Cerebellar nuclear complex (tissue), 1 donor: ENCODE measurements at regions not wholly inside any gene's neighbourhood (a gene's known extent, or its start where the extent isn't known, plus 50 kb on each side); places are given as distances from the start of the nearest gene placed in this dataset.

Experiments
- DNase-seq, 2 experiments: peaks; one replicate each; lab custom pipeline; 2025; lab: John Stamatoyannopoulos, UW

- no peak for DNase-seq
These were observed 956.5 kb downstream of the CDH11 start for GRCh38 chr16:64165368-64165767.

DNA sequence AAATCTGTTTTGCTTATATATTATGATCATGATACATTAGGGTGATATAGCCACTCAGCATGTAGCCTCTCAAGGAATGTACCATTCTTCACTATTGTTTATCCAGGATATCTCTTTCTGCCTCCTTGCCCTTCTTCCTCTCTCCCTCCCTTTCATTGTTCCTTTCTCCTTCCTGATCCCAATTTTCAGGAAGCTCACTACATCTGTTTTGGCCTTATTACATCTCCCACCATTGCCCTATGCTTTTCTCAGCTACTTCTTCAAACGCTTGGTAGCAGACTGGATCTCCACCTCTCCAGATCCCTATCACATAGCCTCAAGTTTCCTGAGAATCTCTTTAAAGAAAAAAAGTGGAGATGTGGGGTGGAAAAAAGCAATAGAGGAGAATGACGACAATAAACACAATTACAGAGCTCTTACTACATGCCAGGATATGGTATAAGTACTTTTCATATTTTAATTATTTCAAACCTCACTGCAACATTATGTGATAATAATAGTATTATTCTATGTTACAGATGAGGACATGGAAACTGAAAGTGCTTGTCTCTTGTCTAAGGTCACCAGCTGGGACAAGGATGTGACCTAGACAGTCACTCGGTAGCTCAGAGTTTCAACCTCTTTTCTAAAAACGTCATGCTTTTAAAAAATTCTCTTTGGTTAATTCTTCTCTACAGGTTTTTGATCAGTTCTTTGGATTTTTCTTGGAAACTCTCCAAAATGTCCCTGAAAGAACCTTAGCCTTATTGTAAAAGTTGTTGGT, 959.1 kb downstream of the CDH11 start:
- DNase-seq: no peak

DNA sequence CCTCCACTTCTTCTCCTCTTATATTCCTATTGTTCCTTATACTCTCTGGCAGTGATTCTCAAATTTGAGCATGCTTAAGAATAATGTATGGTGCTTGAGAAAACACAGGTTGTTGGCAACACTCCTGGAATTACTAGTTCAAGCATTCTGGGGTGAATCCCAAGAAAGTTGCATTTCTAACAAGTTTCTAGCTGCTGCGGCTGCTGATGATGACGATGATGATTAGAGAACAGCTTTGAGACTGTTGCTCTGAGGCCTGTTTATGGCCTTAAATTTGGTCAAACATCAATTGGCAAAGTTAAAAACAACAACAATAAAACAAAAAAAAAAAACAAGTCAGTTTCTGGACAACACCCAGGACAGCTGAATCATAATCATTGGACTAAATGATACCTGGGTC, 961.9 kb downstream of the CDH11 start:
- DNase-seq: no peak

- DNase-seq: no peak
These were observed 962.8 kb downstream of the CDH11 start for GRCh38 chr16:64158941-64159588.

DNA sequence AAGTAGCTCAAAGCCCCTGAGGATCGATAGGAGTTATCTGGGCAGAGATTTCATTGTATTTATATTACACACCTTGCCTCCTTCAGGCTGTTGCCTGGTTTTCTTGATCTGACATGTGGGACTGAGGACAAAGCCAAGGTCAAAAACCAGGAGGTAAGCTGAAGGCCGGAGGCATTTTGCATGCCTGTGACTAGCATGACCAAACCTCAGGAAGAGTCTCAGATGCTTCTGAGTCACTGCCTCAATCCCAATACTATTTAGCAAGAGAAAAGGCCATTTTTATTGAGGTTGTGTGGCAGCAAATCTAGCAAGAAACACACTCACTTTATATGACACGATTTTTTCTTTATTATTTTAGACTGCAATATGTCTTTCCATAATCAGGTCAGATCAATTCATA, 968.1 kb downstream of the CDH11 start:
- DNase-seq: no peak

- no peak for DNase-seq
These were observed 969.7 kb downstream of the CDH11 start for GRCh38 chr16:64151990-64152767.

- no peak for DNase-seq
These were observed 971.7 kb downstream of the CDH11 start for GRCh38 chr16:64150193-64150592.

- no peak for DNase-seq
These were observed 972.1 kb downstream of the CDH11 start for GRCh38 chr16:64149756-64150155.

DNA sequence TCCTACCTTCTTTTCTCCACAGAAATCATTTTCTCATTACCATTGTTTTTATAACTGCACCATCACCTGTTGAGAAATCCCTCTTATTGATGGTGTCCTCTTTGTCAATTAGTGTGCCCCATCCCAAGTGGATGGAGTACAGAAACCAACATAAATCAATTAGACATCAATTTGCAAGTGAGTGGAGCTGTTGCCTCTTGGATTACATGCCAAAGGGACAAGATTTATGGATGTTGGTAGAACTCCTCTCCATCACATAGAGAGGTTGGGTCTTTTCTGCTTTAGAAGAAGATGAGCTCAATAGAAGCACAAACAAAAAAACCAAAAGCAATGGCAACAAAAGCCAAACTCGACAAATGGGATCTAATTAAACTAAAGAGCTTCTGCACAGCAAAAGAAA, 973.5 kb downstream of the CDH11 start:
- DNase-seq: no peak

GRCh38 chr16:64147941-64148340, 973.9 kb downstream of the CDH11 start:
- DNase-seq: no peak

DNA sequence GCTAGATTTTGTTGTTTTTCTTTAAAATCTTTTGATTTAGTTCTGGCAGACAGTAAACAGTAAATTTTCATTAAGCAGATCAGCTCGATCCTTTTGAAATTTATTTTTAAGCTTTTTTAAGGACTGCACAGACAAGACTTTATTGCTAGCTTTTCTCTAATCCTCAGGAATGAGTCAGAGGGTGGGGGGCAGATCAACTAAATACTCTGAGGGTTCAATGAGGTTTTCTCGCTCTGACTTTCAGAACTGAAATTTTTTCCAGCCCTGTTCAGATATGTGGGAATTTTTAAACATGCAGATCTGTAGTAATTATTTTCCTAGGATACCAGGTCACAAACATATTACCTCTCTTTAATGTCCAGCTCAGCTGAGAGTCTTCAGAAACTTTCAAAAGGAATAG, 977.2 kb downstream of the CDH11 start:
- DNase-seq: no peak

DNA sequence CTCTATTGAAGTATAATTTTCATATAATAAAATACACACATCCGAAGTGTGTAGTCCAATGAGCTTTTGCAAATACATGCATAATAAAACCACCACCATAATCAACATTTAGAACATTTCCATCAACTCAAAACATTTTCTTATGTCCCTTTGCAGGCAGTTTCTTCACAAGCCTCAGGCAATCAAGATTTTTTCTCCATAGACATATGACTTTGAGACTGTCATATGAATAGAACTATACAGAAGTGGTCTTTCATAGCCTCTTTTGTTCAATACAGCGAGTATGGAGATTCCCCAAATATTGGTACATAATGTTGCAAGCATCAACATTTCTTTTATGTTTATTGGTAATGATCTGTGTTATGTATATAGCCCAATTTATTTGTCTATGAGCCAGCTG, 983.2 kb downstream of the CDH11 start:
- no peak for DNase-seq

GRCh38 chr16:64138006-64138405, 983.9 kb downstream of the CDH11 start:
- no peak for DNase-seq

- DNase-seq: no peak
These were observed 985.1 kb downstream of the CDH11 start for GRCh38 chr16:64136743-64137142.

GRCh38 chr16:64136314-64136713, 985.5 kb downstream of the CDH11 start:
- DNase-seq: no peak

GRCh38 chr16:64133366-64133765, 988.5 kb downstream of the CDH11 start:
- DNase-seq: no peak

DNA sequence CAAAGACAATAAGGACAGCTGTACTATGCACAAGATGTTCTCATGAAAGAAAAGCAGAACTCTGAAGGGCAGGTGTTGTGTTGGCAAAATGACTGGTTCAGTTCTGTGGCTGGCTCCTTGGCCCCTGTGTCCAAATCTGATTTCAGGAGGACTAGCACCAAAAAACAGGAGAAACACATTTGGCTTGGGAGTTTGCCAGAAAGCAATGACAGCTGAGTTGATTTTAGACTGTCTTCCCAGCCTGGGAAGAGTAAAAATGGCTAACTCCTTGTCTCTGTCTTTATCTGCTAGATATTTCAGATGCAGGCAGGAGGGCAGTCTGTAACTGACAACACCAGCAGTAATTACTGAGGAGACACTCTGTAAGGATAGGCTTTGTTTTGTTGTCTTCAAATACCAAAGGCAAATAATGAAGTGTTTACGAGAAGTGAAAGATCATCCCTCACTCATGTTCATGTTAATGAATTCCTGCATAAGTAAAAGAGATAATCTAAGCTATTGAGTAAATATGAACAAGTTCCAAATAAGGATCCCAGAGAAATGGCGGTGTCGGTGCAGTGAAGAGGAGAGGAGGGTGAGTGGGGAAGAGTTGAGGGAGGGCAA, 989.0 kb downstream of the CDH11 start:
- DNase-seq: no peak

DNA sequence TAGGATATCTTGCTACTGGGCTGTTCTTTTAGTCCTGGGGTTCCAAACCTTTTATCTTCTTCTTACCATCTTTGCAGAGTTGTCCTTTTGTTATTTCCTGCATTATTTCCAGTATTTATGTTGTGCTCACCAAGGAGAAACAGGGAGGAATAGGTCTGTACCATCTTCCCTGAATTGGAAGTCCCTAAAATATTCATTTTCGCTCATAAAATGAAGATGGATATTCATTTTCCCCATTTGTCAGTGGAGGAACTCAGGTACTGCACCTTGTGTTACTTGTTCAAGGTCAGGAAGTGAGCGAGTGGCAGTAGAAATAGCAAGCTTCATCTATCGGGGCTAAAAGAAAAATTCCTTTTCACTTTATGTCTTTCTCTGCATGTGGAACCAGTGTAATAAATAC, 989.7 kb downstream of the CDH11 start:
- DNase-seq: no peak

DNA sequence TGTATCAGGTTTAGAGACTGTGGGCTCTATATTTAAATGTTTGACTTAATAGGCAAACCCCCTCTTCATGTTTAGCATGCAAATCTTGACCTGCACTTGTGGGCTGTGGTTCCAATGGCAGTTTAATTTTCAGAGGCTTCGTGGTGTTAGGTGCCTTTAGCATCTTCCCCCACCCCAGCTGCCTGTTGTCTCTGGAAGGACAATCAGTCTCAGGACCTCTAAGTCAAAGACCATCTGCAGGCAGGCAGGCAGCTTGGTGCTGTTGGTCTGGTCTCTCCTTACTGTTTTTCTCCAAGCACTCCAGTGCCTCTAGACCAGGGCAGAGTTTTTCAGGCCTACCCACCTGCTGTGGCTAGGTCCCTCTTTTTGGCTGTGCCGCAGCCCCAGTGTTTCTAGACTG, 990.4 kb downstream of the CDH11 start:
- no peak for DNase-seq

GRCh38 chr16:64130140-64130539, 991.7 kb downstream of the CDH11 start:
- DNase-seq: no peak

GRCh38 chr16:64122177-64122576, 999.7 kb downstream of the CDH11 start:
- DNase-seq: no peak

DNA sequence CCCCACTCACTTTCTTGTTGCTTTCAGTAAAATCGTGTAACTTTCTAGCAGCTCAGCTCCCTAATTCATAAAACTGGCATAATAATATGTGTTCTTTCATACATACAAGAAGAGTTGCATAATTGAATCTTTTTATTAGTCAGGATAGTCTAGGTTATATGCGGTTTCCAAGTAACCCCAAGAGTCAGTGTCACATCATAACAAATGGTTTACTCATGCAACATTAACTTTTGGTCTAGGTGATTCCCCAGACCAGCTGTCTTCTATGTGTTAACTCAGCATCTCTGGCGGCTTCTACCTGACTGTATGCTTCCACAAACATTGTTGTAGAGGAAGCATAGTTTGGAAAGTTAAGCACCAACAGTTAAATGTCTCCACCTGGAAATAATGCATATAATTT, 1000.4 kb downstream of the CDH11 start:
- DNase-seq: no peak

DNA sequence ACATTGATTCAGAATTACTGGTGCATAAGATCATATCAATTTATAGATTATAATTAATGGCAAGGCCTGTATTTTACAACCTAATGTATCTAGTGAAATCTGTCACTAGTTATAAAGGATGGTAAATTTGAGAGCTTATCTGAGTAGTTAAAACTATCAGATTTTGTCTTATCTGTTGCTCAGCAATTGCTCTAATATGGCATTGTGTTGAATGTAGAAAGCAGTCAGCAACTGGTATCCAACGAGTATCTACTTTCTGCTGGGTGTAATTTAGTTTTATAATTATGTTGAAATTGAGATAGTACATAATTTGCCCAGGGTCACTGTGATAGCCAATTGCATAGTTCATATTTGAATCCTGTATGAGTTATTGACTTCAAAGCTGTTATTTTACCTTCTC, 1005.7 kb downstream of the CDH11 start:
- DNase-seq: no peak
